A549 (cell line): ENCODE measurements at regions not wholly inside any gene's neighbourhood (a gene's known extent, or its start where the extent isn't known, plus 50 kb on each side); places are given as distances from the start of the nearest gene placed in this dataset.

ENCODE experiments used
- RCOR1 ChIP-seq: fragments of 150-350 bp; IDR thresholded peaks from 2 replicates; pipeline ENCODE4 v1.6.1; 2014; ENCODE audit warnings: antibody characterized with exemption, low read length, low read depth
- TF ChIP-seq, protein P1 (sequence below): fragments of >200 bp; sonication (Bioruptor Twin); formaldehyde crosslinking; IDR thresholded peaks from 3 replicates; pipeline ENCODE4 v1.5.1; 2016

GRCh38 chr7:109224100-109224499, 654.4 kb downstream of the DNAJB9 start:
- TF ChIP-seq, protein P1, sequence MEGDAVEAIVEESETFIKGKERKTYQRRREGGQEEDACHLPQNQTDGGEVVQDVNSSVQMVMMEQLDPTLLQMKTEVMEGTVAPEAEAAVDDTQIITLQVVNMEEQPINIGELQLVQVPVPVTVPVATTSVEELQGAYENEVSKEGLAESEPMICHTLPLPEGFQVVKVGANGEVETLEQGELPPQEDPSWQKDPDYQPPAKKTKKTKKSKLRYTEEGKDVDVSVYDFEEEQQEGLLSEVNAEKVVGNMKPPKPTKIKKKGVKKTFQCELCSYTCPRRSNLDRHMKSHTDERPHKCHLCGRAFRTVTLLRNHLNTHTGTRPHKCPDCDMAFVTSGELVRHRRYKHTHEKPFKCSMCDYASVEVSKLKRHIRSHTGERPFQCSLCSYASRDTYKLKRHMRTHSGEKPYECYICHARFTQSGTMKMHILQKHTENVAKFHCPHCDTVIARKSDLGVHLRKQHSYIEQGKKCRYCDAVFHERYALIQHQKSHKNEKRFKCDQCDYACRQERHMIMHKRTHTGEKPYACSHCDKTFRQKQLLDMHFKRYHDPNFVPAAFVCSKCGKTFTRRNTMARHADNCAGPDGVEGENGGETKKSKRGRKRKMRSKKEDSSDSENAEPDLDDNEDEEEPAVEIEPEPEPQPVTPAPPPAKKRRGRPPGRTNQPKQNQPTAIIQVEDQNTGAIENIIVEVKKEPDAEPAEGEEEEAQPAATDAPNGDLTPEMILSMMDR, result no peak
- TF ChIP-seq RCOR1, result no peak
